Tibial artery (tissue), 4 donors: ENCODE measurements at regions not wholly inside any gene's neighbourhood (a gene's known extent, or its start where the extent isn't known, plus 50 kb on each side); places are given as distances from the start of the nearest gene placed in this dataset.

ENCODE experiments used
- DNase-seq, 2 donors: peaks; one replicate each; pipeline ENCODE4 v3.0.0-alpha.2; 2019
- H3K27ac ChIP-seq, 2 donors: fragments of 200-600 bp; sonication (generic) in 1 of 2; 1 replicate in 1 of 2; 2 replicates in 1 of 2; pipeline ENCODE4 v1.5.1; 2018 to 2019; ENCODE audit warnings: mild to moderate bottlenecking in 1 of 2
- H3K27me3 ChIP-seq, 2 donors: fragments of 200-600 bp; sonication (generic) in 1 of 2; one replicate each; pipeline versions ENCODE4 v1.5.1 to v1.6.0; 2016 to 2019
- H3K36me3 ChIP-seq, 3 donors: fragments of 200-600 bp; sonication (generic) in 2 of 3; one replicate each; pipeline ENCODE4 v1.5.1; 2016 to 2019; ENCODE audit warnings: mild to moderate bottlenecking in 2 of 3
- H3K4me1 ChIP-seq, 4 donors: fragments of 200-600 bp; sonication (generic) in 2 of 4; 1 replicate in 3 of 4; 2 replicates in 1 of 4; pipeline ENCODE4 v1.5.1; 2016 to 2019
- H3K4me3 ChIP-seq, 2 donors: fragments of 200-600 bp; sonication (generic) in 1 of 2; 1 replicate in 1 of 2; 2 replicates in 1 of 2; pipeline ENCODE4 v1.5.1; 2018 to 2019; ENCODE audit warnings: mild to moderate bottlenecking in 2 of 2
- H3K9me3 ChIP-seq, 3 donors: fragments of 200-600 bp; sonication (generic) in 1 of 3; one replicate each; pipeline ENCODE4 v1.5.1; 2016 to 2019
- CTCF ChIP-seq, 2 experiments: fragments of 200-600 bp in 1 of 2; fragments of 450-650 bp in 1 of 2; IDR thresholded peaks; one replicate each; pipeline ENCODE4 v1.5.1; 2017 to 2019; ENCODE audit warnings: antibody characterized with exemption in 2 of 2, mild to moderate bottlenecking in 1 of 2, moderate library complexity in 1 of 2
- intact Hi-C: fragments of 100-400 bp; cut with DNase I; formaldehyde crosslinking; loops from one replicate; pipeline ENCODE4 v1.15.0; 2023; ENCODE audit warnings: low total_unique reads

- no peak overlapping the region for H3K27ac ChIP-seq
- no peaks in the 10 kb centered on the region for H3K9me3 ChIP-seq
- no peaks in the 10 kb centered on the region for H3K36me3 ChIP-seq
- no peak for DNase-seq
- intact Hi-C loops: no loop called here
- no peak for TF ChIP-seq CTCF (IDR thresholded peaks at IDR 0.05)
- no peak overlapping the region for H3K4me3 ChIP-seq
- H3K4me1 ChIP-seq: no peaks in the 10 kb centered on the region
- H3K27me3 ChIP-seq: no peaks in the 10 kb centered on the region
Observed at GRCh38 chr16:77009453-77009852, 181.5 kb upstream of the MON1B start.

DNA sequence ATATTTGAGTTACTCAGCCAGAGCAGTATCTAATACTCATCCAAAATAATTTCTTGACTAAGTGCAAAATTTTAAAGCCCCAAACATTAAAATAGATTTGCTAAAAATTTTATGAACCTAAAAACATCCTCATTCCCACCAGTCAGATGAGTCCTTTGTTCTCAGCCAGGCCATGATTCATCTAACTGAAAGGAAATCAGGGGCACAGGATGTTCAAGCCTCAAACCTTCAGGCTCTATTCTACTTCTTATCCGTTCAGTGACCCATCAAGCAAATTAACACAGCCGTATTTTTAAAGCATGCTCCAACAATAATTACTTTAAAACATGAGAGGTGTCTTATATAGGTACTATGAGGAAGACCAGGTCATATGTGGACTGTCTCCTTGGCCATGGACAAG lies 176.5 kb upstream of the MON1B start:
- Histone ChIP-seq H3K36me3 (no peaks in the 10 kb centered on the region), H3K27me3 (no peaks in the 10 kb centered on the region), H3K4me1 (no peaks in the 10 kb centered on the region), H3K27ac (no peak overlapping the region), H3K4me3 (no peak overlapping the region), H3K9me3 (no peaks in the 10 kb centered on the region)
- DNase-seq: no peak
- TF ChIP-seq CTCF (IDR thresholded peaks at IDR 0.05): no peak
- intact Hi-C loops: no loop called here

DNA sequence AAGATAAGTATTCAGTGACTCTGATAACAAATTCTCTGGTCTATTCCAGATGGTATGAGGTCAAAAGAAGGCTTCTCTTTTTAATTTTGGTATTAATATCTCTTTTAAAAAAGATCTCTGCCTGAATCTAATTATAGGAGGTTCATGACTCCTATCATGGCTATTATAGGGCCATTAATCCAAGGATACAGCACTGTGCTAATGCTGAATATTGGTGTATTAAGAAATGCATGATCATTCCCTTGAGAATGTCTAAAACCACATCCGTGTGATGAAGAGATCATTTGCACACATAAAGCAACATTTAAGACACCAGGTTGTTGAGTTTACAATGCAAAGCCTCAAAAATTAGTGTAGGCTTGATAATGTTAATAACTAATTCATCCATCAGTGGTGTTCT lies 160.4 kb upstream of the MON1B start:
- Histone ChIP-seq H3K36me3 (no peaks in the 10 kb centered on the region), H3K27ac (no peak overlapping the region), H3K27me3 (no peaks in the 10 kb centered on the region), H3K4me1 (no peaks in the 10 kb centered on the region), H3K4me3 (no peak overlapping the region), H3K9me3 (no peaks in the 10 kb centered on the region)
- no peak for TF ChIP-seq CTCF (IDR thresholded peaks at IDR 0.05)
- intact Hi-C loops: loop anchor here (10.0 kb wide), 1 partner anchor 64 kb away; no protein-coding TSS in a partner anchor
- DNase-seq: no peak

DNA sequence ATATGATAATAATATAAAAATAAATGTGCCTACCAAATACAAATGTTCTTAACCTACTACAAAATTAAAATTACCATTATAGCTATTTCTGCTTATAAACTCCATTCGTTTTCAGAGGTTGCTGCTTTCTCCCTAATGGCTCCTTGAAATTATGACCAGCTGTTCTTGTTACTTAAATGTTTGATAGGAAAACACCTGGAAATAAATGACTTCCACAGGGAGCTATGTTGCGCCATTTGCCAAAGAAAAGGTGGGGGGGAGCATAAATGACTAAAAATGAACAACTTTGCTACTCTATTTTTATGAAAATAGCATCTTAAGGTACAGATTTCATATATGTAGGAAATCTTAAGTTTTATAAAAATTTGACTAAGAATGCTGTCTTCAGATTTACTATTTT lies 157.5 kb upstream of the MON1B start:
- Histone ChIP-seq H3K4me3 (no peak overlapping the region), H3K27me3 (no peaks in the 10 kb centered on the region), H3K4me1 (no peaks in the 10 kb centered on the region), H3K9me3 (no peaks in the 10 kb centered on the region), H3K36me3 (no peaks in the 10 kb centered on the region), H3K27ac (no peak overlapping the region)
- no peak for TF ChIP-seq CTCF (IDR thresholded peaks at IDR 0.05)
- no peak for DNase-seq
- intact Hi-C loops: loop anchor here (10.0 kb wide), 1 partner anchor 61 kb away; no protein-coding TSS in a partner anchor

GRCh38 chr16:77035361-77035760 lies 155.6 kb upstream of the MON1B start:
- no peak overlapping the region for H3K27ac ChIP-seq
- DNase-seq: no peak
- H3K27me3 ChIP-seq: no peaks in the 10 kb centered on the region
- TF ChIP-seq CTCF (IDR thresholded peaks at IDR 0.05): no peak
- no peak overlapping the region for H3K4me3 ChIP-seq
- intact Hi-C loops: loop anchor here (10.0 kb wide), 1 partner anchor 59 kb away; no protein-coding TSS in a partner anchor
- no peaks in the 10 kb centered on the region for H3K36me3 ChIP-seq
- H3K4me1 ChIP-seq: no peaks in the 10 kb centered on the region
- no peaks in the 10 kb centered on the region for H3K9me3 ChIP-seq
